Activated CD4-positive, alpha-beta T cell treated with anti-CD3 and anti-CD28 coated beads for 4 hours (primary cell): ENCODE measurements at regions not wholly inside any gene's neighbourhood (a gene's known extent, or its start where the extent isn't known, plus 50 kb on each side); places are given as distances from the start of the nearest gene placed in this dataset.
"Not testable (repeated sequence)": the region's sequence is repeated elsewhere in the genome, so short reads cannot be mapped to it uniquely, and the experiment has no call there.

Experiments used
- DNase-seq, 2 donors: peaks; one replicate each; pipeline ENCODE4 v3.0.0-alpha.2; 2020

DNA sequence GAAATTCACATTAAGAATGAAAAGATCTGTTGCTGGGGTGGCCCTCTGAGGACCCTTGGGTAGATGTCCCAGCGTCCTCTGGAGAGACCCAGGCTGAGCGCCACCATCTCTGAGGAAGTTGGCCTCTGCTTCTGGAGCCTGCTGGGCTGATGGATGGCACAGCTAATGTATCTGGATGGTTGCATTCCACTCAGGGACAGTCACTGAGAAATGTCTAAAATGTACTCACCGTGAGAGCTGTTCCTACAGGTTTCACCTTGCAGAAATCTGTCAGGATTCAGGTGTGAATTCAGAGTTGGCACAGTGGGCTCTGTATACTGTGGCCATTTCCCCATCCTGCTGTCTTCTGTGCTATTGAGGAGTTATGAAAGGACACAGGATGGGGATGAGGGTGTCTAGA is 247.2 kb downstream of the AACS start:
- DNase-seq: no peak

DNA sequence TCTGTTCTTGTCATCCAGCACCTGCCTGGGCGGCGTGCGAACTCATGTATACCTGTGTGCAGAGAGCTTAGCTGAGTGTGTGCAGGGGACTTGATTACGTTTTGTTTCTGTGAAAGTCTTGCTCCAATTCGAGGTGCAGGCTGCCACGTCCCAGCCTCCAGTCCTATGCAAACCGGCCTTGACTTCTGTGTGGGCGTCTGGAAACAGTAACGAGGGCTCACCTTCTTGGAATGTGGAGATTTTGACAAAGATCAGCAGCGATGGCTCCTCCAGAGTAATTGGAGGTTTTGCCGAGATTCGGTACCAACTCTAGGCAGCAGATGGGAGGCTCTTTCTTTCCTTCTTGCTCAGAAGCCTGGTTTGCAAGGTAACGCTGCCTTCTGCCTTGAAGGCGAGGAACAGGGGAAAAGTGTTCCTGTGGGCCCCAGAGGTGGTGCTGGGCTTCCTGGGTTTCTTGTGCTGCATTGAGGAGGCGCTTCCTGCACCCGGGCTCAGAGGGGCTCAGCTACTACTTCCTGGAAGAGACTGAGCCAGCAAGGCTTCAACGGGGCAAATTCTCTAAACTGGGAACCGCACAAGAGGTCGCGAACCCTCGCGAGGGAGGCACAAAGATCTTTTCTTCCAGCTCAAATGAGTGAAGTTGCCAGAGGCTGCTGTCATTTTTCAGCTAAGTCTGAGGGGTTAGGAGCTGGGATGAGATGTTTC is 249.0 kb downstream of the AACS start:
- DNase-seq: no peak

DNA sequence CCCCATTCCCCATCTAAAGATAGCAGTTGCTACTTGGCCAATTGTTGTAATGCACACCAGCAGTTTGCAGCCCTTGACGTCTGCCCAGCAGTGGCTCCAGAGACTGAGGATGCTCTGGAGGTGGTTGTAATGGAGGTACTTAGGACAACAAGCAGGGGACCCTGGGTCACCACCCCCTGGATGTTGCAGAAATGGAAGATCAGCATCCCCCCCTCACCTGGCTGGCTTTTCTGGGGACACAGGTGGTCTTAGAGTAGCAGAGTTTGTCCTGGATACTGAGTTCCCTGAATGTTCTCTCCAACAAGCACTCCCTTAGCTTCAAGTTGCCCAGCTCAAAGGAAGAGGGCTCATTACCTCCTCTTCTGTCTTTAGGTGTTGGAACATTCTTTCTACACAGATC is 250.5 kb downstream of the AACS start:
- DNase-seq: no peak

DNA sequence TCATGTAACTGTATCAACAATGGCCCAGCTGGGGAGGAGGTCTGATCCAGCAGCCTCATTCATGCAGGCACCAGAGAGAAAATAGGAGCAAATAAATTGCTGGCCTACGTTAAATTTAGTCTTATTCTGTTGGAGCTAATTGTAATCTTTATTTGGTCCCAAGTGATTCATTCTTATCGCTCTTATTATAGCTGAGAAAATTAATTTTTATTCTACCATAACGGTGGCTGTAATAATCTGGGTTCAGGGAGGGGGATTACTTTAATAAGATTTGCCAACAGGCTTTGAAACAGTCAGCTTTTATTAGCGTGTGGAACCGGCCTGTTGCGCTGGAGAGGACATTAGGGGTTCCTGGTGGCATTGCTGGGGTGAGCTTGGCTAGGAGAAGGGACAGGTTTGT is 254.9 kb downstream of the AACS start:
- no peak for DNase-seq

DNA sequence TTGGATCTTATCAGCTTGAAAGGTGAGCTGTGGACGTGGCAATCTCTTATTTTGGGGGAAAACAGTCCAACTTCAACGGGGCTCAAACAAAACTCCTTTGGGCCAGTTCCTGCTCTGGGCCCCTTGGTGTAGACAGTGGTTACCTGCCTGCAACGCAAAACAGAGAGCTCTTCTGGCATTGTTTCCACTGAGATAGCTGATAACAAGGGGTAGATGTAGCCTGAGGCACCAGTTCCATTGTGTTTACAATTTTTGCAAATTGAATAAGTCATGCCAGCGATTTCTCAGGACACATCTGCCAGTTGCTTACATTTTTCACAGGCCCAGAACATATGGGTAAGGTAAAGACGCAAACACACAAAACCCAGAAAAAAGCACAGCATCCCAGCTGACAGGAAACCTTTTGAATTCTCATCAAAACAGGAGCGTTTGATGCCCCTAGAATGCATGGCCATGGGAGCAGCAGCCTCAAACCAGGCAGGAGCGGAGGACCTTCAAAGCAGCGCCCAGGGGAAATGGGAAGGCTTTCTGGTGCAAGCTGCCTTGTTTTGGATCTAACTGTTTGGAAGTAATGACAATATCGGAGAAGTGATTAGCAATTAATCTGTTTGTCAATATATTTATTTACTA is 259.7 kb downstream of the AACS start:
- DNase-seq: no peak

DNA sequence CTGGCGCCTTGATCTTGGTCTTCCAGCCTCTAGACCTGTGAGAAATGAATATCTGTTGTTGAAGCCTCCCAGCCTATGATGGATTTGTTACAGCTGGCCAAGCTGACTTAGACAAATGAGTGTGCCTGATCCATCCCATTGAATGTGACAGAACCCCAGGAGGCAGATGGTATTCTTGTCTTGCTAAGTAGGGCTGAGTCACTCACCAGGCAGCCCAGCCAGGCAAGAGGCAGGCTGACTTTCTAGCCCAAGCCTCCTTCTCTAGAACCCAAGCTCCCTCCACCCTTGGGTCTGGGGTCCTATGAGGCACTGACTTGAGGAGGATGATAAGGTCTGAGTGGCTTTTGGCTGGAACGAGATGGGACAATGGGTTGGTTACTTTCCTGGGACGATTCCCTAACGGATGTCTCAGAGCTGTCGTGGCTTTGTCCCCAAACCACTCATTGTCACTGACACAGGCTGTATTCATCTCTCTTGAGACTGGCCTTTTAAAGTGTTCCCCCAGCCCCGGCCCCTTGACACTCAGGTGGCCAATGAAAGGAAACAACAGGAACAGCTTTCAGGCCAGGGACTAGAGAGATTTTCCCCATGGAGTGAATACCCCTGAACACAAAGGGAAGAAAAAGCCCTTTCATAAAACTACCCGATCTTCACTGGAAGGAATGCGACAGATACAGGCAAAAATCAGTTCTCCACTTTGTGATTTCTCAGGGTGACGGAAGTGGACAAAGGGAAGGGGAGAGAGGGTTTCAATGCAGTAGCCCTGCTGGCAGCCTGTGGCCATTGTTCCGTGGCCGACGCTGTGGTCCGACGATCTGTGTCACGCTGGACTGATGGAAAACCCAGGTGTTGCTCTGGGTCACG is 264.2 kb downstream of the AACS start:
- DNase-seq: no peak

DNA sequence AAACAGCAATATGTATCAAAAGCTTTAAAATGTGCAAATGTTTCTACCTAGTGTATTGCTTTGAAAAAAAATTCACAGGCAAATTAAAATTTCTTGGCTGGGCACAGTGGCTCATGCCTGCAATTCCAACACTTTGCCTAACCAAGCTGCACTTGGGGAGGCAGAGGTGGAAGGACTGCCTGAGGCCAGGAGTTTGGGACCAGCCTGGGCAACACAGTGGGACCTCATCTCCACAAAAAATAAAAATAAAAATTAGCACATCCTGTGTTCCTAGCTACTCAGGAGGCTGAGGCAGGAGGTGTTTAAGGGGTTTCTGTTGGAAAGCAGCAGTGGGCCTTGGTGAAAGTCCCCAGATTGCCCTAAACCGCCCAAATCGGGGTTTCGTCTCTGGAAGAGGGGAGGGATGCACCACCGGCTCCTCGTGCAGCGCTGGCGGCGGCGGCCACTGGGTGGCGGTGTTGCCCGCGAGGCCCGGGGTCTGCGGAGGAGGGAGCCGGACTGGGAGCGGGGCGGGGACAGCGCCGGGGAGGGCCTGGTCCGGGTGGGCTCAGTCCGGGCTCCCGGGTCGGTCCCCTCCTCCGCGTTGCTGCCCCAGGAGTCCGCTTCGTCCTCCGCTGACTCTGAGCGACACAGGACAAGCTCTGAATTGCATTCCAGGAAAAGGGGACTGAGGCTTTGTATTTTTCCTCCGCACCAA is 265.6 kb downstream of the AACS start:
- DNase-seq: peak; percentile 5 to 19

DNA sequence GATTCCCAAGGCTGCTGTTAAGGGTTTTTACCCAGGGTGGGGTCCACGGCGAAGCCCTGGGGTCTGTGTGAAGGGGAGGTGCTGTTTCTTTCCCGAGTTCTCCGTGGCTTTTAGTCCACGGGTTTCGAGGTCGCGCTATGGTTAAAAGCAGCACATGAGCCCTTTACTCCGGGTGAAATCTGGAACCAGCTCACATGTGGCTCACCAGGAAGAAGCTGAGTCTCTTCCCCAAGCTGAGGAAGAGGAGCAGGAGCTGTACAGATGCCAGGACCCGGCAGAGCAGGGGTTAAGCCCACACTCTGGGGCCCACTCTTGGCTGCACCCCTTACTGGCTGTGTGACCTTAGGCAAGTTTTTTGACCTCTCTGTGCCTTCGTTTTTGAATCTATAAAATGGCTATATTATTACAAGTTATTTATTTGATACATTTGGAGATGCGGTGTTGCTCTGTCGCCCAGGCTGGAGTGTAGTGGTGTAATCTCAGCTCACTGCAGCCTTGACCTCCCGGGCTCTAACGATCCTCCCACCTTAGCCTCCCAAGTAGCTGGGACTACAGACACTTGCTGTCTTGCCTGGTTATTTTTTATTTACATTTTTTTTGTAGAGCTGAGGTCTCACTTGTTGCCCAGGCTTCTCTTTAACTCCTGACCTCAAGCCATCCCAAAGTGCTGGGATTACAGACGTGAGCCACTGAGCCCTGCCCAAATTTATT is 266.3 kb downstream of the AACS start:
- DNase-seq: no peak

DNA sequence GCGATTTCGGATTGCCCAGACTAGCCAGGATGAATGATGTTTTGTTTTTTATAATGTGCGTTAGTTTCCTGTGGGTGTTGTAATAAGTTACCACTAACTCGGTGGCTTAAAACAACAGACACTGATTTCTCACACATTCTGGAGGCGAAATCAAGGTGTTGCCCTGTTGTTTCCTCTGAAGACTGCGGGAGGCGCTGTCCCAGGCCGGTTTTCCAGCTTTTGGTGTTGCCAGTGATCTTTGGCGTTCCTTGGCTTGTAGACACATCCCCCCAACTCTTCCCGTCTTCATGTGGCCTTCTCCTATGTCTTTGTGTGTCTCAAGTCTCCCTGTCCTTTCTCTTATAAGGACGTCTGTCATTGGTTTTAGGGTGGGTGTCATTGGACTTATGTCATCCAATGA is 267.7 kb downstream of the AACS start:
- no peak for DNase-seq

DNA sequence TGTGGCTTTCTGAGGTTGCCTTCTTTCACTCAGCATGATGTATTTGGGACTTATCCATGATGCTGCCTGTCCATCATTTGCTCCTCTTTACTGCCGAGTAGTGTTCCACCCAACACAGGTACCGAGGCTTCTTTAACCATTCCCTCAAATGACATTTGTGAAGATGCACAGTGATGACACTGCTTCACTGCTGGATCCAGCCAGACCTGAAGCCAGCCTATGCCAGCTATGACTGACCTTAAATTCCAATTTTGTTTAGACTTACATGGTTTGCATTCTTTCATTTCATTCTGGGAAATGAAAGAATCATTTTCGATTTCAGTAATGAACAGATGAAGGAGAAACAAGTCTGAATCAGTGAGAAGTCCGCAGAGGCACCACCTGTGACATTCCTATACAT is 271.0 kb downstream of the AACS start:
- DNase-seq: no peak

DNA sequence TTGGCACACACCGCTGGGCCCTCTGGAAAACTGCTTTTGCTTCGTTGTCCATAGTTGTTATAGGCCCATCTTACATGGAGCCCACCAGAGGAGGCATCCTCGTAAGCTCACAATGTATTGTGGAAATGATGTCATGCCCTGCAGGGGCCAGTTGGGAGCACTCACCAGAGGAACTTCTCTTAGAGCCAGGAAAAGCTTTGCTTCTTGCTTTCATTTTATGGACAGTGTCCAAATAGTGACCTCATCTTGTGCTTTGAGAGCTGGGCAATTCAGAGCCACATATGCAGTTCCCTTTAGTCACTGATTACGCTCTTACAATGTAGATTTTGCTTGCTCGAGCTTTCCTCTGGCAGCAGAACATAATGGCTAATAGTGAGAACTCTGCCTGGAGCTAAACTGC is 275.6 kb downstream of the AACS start:
- DNase-seq: no peak

DNA sequence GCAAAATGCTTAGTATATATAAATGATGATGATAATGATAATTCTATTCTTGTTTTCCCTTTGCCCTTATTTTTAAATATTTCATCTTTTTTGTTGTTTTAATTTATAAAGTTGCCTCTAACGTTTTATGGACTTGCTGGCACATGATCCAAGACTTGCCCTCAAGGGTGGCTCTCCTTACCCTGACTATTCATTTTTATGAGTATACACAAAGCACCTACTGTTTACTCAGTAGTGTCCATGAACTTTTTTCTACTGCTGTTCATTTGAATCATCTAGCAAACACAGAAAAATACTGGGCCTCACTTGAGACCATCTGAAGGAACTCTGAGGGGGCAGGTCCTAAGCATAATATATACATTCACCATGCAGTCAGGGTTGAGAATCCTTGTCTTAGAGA is 276.2 kb downstream of the AACS start:
- no peak for DNase-seq

DNA sequence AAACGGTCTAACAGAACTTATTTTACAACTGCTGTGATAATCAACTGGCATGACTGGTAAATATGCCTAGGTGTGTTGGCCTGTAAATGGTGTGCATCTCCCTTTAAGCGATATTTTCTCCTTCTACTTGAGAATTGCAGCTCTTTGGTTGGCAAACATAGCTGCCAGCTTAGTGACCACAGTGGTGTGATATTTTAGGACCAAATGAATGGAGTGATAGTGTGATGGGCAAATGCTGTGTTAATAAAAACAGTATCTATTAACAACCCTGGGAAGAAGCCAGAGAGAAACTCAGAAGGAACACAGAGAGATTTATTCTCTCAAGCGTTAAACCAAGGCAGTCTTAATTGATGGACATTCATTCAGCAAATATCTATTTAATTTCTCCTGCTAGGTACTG is 278.4 kb downstream of the AACS start:
- DNase-seq: no peak

DNA sequence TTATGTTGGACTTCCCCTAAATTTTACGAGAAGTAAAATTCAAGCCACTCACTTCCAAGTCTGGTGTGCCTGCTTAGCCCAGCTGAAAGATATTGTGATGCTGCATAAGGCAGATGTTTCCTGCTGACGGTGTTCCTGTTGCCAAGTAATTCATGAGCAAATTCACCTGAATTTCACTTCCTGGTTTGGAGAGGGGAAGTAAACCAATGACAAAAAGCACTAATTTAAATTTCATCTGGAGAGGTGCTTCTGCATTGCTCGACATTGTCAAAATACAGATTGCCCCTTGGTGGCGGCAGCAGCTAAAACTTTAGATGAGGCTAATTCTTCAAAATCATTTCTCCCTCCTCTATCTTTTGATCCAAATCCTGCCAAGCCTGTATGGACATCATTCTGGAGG is 281.1 kb downstream of the AACS start:
- DNase-seq: no peak

DNA sequence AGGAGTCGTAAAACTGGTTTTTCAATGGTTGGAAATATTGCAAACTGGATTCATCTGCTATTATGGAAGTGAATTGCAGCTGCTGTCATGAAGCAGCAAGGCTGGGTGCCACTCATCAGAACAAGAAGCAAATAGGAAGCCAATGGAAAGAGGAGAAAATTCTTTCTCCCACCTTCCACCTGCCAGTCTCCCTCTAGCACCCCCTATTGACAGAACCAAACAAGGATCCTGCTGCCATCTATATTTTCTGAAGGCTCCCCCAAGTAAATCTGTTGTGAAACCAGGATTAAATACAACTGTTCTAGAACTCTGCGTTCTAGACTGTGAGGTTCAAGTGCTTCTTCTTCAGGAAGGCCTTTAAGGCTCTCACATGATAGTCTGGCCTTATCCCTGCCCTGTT is 286.6 kb downstream of the AACS start:
- no peak for DNase-seq

DNA sequence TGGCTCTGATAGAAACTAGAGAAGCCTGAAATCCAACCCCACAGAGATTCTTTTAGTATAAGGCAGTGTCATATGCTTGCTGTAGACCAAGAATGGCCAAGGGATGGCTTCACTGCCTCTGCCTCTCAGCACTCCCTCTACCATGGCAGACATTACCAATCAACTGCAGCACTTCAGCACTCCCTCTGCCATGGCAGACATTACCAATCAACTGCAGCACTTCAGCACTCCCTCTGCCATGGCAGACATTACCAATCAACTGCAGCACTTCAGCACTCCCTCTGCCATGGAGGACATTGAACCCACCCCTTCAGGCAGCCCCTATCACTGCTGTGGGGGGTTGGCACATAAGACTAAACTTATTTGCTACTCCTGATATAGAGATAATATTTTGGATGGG is 287.8 kb downstream of the AACS start:
- not testable (repeated sequence) for DNase-seq

DNA sequence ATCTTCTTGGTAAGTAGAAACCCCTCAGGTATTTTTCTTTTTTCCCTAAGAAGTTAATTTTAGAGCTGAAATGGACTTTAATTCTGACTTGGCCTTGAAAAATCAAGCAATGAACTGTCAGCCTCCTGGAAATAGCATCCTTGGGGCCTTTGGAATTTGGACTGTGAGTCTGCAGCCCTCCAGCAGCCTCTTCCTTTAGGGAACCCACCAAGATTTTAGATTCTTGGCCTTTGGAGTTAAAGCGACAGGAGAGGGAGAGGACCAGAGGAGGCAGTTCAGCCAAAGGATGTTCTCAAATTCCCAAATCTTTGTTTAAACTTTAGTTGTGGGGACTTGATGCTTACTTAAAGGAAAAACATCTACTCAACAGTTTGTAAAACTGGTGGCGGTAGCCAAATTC is 288.6 kb downstream of the AACS start:
- DNase-seq: no peak

DNA sequence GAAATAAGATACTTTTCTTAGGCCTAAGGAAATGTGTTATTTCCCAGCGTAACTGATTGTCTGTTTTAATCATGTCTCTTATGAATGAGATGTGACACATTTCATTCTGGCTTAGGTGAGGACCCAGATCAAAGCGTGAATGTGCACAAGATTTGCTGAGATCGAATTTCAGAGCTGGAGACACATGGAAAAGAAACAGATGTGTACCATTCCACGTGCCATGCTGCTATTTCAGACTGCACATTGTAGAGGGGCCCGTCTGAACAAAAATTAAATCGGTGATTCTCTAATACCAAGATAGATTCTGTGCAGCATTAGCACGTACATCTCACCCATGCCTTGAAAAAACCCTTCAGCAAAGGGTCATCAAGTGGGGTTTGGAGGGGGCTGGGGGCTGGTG is 290.4 kb downstream of the AACS start:
- no peak for DNase-seq

DNA sequence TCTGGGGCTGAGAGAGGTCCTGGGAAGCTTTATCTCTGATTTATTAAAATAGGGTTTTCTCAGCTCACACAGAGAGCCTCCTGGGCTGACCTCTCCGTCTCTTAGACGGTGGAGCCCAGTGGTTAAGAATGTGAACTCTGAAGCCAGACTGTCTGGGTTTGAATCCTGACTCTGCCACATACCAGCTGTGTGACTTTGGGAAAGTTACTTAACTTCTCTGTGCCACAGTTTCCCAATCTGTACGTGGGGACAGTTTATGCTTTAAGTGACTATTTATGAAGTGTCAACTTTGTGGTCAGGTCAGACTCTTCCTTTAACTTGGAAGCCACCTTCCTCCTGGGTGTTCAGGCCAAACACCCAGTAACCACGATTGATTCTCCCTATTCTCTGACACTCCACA is 290.9 kb downstream of the AACS start:
- DNase-seq: no peak

DNA sequence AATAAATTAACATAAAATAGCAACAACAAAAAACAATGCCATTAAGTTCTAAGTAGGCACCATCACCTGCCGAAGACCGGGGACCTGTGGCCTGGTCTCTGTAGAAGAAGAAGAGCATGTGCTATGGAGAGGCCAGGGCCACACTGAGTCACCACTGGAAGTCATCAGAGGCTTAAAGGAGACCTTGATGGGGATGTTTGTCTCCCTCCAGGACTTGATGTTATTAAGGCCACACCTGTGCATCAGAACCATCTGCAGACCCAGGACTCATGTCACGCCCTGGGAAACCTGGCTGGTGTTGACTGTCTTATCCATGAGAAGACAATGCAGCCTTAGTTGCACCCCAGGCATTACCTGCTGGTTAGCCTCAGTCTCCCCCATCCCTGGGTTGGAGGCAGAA is 292.3 kb downstream of the AACS start:
- DNase-seq: no peak

DNA sequence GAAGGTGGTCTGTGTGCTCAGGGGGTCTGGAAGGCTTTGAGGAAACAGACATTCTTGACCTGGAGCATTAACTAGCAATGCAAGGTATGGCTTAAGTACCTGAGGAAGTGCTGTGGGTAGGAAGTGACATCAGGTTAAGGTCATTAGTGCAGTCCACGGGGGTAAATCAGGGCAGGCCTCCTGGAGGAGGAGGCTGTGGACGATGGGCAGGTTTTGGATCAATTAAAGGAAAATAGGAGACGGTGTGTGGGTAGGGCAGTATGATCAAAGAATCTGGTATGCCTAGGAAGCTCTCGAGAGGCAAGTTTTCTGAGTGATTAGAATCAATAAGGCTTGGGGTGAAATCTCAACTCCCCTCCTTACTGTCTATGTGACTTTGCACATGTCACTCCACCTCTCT is 295.3 kb downstream of the AACS start:
- DNase-seq: no peak

DNA sequence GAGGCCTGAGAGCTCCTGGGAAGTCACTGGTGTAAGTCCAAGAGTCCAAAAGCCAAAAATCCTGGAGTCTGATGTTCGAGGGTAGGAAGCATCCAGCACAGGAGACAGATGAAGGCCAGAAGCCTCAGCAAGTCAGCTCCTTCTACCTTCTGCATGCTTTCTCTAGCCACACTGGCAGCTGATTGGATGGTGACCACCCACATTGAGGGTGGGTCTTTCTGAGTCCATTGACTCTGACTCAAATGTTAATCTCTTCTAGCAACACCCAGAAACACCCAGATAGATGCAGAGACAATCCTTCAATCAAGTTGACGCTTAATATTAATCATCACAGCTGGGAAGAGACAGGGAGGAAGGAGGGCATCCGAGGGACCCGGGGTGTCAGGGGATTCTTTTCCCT is 305.8 kb downstream of the AACS start:
- DNase-seq: no peak

DNA sequence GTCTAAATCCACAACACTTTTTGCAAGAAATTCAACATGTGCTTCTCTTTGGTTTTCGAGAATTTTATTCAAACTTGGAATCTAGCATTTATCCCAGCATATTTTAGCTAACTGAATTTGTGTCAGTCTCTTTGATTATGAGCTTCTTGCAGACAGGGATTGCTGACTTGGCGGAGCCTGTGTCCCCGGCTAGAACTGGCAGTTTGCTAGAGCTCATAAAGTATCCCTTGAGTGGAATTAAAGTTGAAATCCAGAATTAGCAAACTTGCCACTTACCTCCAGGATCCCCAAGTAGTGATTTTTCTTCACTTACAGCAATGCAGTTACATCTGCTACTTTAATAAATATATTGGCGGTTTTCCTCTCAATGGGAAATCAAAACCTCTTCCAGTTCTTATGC is 306.9 kb downstream of the AACS start:
- no peak for DNase-seq
